MCF 10A (cell line): ENCODE measurements at regions not wholly inside any gene's neighbourhood (a gene's known extent, or its start where the extent isn't known, plus 50 kb on each side); places are given as distances from the start of the nearest gene placed in this dataset.

ENCODE experiments used
- BruUV-seq: library from RNA; stranded (reverse); fragments of 400-500 nt; replicated peaks from 2 replicates; lab custom pipeline; 2021; lab: Mats Ljungman, UMichigan
- CTCF ChIA-PET: fragments of 300-600 bp; sonication (Branson Sonifier 250); formaldehyde crosslinking; extraction: SDS; loops from one replicate; lab custom pipeline; 2021; ENCODE audit warnings: antibody characterized with exemption, inconsistent platforms; lab: Yijun Ruan, JAX
- POLR2A ChIA-PET: fragments of 300-600, 350-650 bp; sonication (Branson Sonifier 250); formaldehyde crosslinking; extraction: SDS; loops from one replicate; lab custom pipeline; 2020; ENCODE audit warnings: antibody characterized with exemption, inconsistent platforms; lab: Yijun Ruan, JAX
- DNase-seq: peaks from one replicate; pipeline ENCODE4 v3.0.0-alpha.2; 2018; ENCODE audit not compliant: unreplicated experiment
- H3K27ac Mint-ChIP-seq: one replicate; pipeline ENCODE4 v1.8.0; 2022; ENCODE audit warnings: mild to moderate bottlenecking, low read depth, mixed read lengths; ENCODE audit not compliant: unreplicated experiment
- H3K27me3 Mint-ChIP-seq: one replicate; pipeline ENCODE4 v1.8.0; 2022; ENCODE audit warnings: mixed read lengths; ENCODE audit not compliant: insufficient read depth, unreplicated experiment
- H3K36me3 Mint-ChIP-seq: one replicate; pipeline ENCODE4 v1.8.0; 2022; ENCODE audit warnings: mild to moderate bottlenecking, moderate library complexity, mixed read lengths; ENCODE audit not compliant: insufficient read depth, unreplicated experiment
- H3K4me1 Mint-ChIP-seq: one replicate; pipeline ENCODE4 v1.8.0; 2022; ENCODE audit warnings: mixed read lengths; ENCODE audit not compliant: insufficient read depth, unreplicated experiment
- H3K4me3 Mint-ChIP-seq: one replicate; pipeline ENCODE4 v1.8.0; 2022; ENCODE audit warnings: mild to moderate bottlenecking, moderate library complexity, mixed read lengths; ENCODE audit not compliant: unreplicated experiment
- H3K9me3 Mint-ChIP-seq: one replicate; pipeline ENCODE4 v1.8.0; 2022; ENCODE audit warnings: mixed read lengths; ENCODE audit not compliant: unreplicated experiment
- CTCF ChIP-seq: fragments of 200-600 bp; IDR thresholded peaks from one replicate; pipeline ENCODE4 v1.8.0; 2022; ENCODE audit warnings: antibody characterized with exemption, mild to moderate bottlenecking; ENCODE audit not compliant: unreplicated experiment
- intact Hi-C: fragments of 100-400 bp; cut with micrococcal nuclease; formaldehyde crosslinking; loops from 2 replicates; pipeline ENCODE4 v1.14.1; 2022

GRCh38 chr3:26256224-26256623 is 366.3 kb upstream of the LRRC3B start:
- Mint-ChIP-seq H3K27me3 (no peaks in the 10 kb centered on the region), H3K27ac (no peak overlapping the region), H3K4me3 (no peak overlapping the region), H3K9me3 (no peaks in the 10 kb centered on the region), H3K36me3 (no peaks in the 10 kb centered on the region), H3K4me1 (no peaks in the 10 kb centered on the region)
- intact Hi-C loops = no loop called here
- TF ChIP-seq CTCF = no peak
- BruUV-seq = no TSS peak
- no peak for DNase-seq
- ChIA-PET POLR2A (interaction anchor here (1.1 kb wide), 1 partner anchor 9 kb away, joined by 3 read pairs; no protein-coding TSS in a partner anchor), CTCF (no interaction called here)

GRCh38 chr3:26259176-26259575 is 363.4 kb upstream of the LRRC3B start:
- H3K27ac Mint-ChIP-seq = no peak overlapping the region
- intact Hi-C loops = no loop called here
- H3K4me3 Mint-ChIP-seq = no peak overlapping the region
- no TSS peak for BruUV-seq
- ChIA-PET POLR2A (no interaction called here), CTCF (interaction anchor here (1.0 kb wide), 1 partner anchor 99 kb away, joined by 3 read pairs; no protein-coding TSS in a partner anchor)
- H3K27me3 Mint-ChIP-seq = no peaks in the 10 kb centered on the region
- no peaks in the 10 kb centered on the region for H3K9me3 Mint-ChIP-seq
- TF ChIP-seq CTCF = no peak
- H3K36me3 Mint-ChIP-seq = no peaks in the 10 kb centered on the region
- no peaks in the 10 kb centered on the region for H3K4me1 Mint-ChIP-seq
- DNase-seq = no peak

GRCh38 chr3:26260139-26260538 is 362.4 kb upstream of the LRRC3B start:
- Mint-ChIP-seq H3K27me3 (no peaks in the 10 kb centered on the region), H3K36me3 (no peaks in the 10 kb centered on the region), H3K27ac (no peak overlapping the region), H3K4me3 (no peak overlapping the region), H3K4me1 (no peaks in the 10 kb centered on the region), H3K9me3 (no peaks in the 10 kb centered on the region)
- ChIA-PET POLR2A (no interaction called here), CTCF (interaction anchor here (1.1 kb wide), 1 partner anchor 142 kb away, joined by 3 read pairs; no protein-coding TSS in a partner anchor)
- DNase-seq = no peak
- intact Hi-C loops = no loop called here
- TF ChIP-seq CTCF = no peak
- no TSS peak for BruUV-seq

GRCh38 chr3:26264708-26265107 is 357.9 kb upstream of the LRRC3B start:
- DNase-seq = no peak

More at GRCh38 chr3:26264708-26265107, 357.9 kb upstream of the LRRC3B start:
- Mint-ChIP-seq H3K27me3 (no peaks in the 10 kb centered on the region), H3K9me3 (no peaks in the 10 kb centered on the region), H3K4me1 (no peaks in the 10 kb centered on the region), H3K36me3 (no peaks in the 10 kb centered on the region), H3K27ac (no peak overlapping the region), H3K4me3 (no peak overlapping the region)
- TF ChIP-seq CTCF = no peak
- intact Hi-C loops = no loop called here
- ChIA-PET POLR2A (no interaction called here), CTCF (interaction anchor here (0.8 kb wide), 1 partner anchor 21 kb away, joined by 3 read pairs; no protein-coding TSS in a partner anchor)
- no TSS peak for BruUV-seq
